ENCODE measurements at regions not wholly inside any gene's neighbourhood (a gene's known extent, or its start where the extent isn't known, plus 50 kb on each side); places are given as distances from the start of the nearest gene placed in this dataset.

GRCh38 chr17:70912716-70913485 lies 743.6 kb downstream of the KCNJ2 start (continued):
- TF ChIP-seq RELA (CRISPR knock-in tag; IDR thresholded peaks at IDR 0.05; ENCODE audit: borderline replicate concordance) (no peak), SP1 (CRISPR knock-in tag; conservative IDR thresholded peaks at IDR 0.05) (no peak), ZNF423 (CRISPR knock-in tag; IDR thresholded peaks at IDR 0.05) (no peak), NFE2L1 (CRISPR knock-in tag; IDR thresholded peaks at IDR 0.05) (no peak)

- CTCF ChIA-PET: no interaction called here
- no peak for ATAC-seq
Observed at GRCh38 chr17:70916469-70916868, 747.1 kb downstream of the KCNJ2 start.

More at GRCh38 chr17:70916469-70916868, 747.1 kb downstream of the KCNJ2 start:
- Mint-ChIP-seq H3K27me3 (ENCODE audit: low read depth) (peaks cover 4% of the 10 kb centered on the region; the same call in 1 of the 2 replicates), H3K4me1 (no peaks in the 10 kb centered on the region), H3K36me3 (peaks cover 50% of the 10 kb centered on the region), H3K9me3 (peaks cover 66% of the 10 kb centered on the region), H3K4me3 (no peak overlapping the region), H3K27ac (no peak overlapping the region)
- TF ChIP-seq USF2 (CRISPR knock-in tag; IDR thresholded peaks at IDR 0.05): no peak
- TF ChIP-seq PRRX2 (CRISPR knock-in tag; IDR thresholded peaks at IDR 0.05): no peak
- TF ChIP-seq ZNF425 (CRISPR knock-in tag; conservative IDR thresholded peaks at IDR 0.05): no peak
- TF ChIP-seq MYBL2 (CRISPR knock-in tag; IDR thresholded peaks at IDR 0.05): no peak
- TF ChIP-seq SMAD3 (CRISPR knock-in tag; IDR thresholded peaks at IDR 0.05; ENCODE audit: borderline replicate concordance): no peak
- TF ChIP-seq E2F1 (CRISPR knock-in tag; IDR thresholded peaks at IDR 0.05): no peak
- TF ChIP-seq KAT7 (CRISPR knock-in tag; IDR thresholded peaks at IDR 0.05; ENCODE audit: borderline replicate concordance): no peak
- TF ChIP-seq ZNF281 (CRISPR knock-in tag; IDR thresholded peaks at IDR 0.05): no peak
- TF ChIP-seq ZNF317 (CRISPR knock-in tag; IDR thresholded peaks at IDR 0.05; ENCODE audit: borderline replicate concordance, low read depth): no peak
- TF ChIP-seq CBFB (CRISPR knock-in tag; IDR thresholded peaks at IDR 0.05; ENCODE audit: low read depth): no peak
- no peak for TF ChIP-seq NFYB (CRISPR knock-in tag; conservative IDR thresholded peaks at IDR 0.05; ENCODE audit: low read depth)
- no peak for TF ChIP-seq CREM (CRISPR knock-in tag; IDR thresholded peaks at IDR 0.05)
- no peak for TF ChIP-seq NR3C1 (CRISPR knock-in tag; conservative IDR thresholded peaks at IDR 0.05; ENCODE audit: low read depth)
- no peak for TF ChIP-seq ESRRA (CRISPR knock-in tag; IDR thresholded peaks at IDR 0.05; ENCODE audit: borderline replicate concordance)
- no peak for TF ChIP-seq ZNF396 (CRISPR knock-in tag; IDR thresholded peaks at IDR 0.05; ENCODE audit: borderline replicate concordance)
- TF ChIP-seq MXD4 (CRISPR knock-in tag; IDR thresholded peaks at IDR 0.05; ENCODE audit: borderline replicate concordance): no peak
- POLR2A ChIA-PET: no interaction called here
- DNase-seq (ENCODE audit: low spot score): no peak
